GM23248 (cell line): ENCODE measurements at regions not wholly inside any gene's neighbourhood (a gene's known extent, or its start where the extent isn't known, plus 50 kb on each side); places are given as distances from the start of the nearest gene placed in this dataset.

Experiments used
- EZH2 ChIP-seq: fragments of 200-600 bp; sonication (generic); IDR thresholded peaks from 2 replicates; pipeline ENCODE4 v1.6.1; 2018; ENCODE audit warnings: antibody characterized with exemption, mild to moderate bottlenecking; ENCODE audit not compliant: insufficient read depth, poor library complexity, severe bottlenecking
- EZH2phosphoT487 ChIP-seq: fragments of 200-600 bp; sonication (generic); IDR thresholded peaks from 2 replicates; pipeline ENCODE4 v1.6.1; 2018; ENCODE audit warnings: antibody characterized with exemption, moderate library complexity, mild to moderate bottlenecking, low read depth; ENCODE audit not compliant: insufficient read depth

GRCh38 chr2:15867194-15868171 lies 72.9 kb upstream of the MYCN start:
- TF ChIP-seq EZH2 (no peak), EZH2phosphoT487 (no peak)
